GM21717 (cell line): ENCODE measurements at regions not wholly inside any gene's neighbourhood (a gene's known extent, or its start where the extent isn't known, plus 50 kb on each side); places are given as distances from the start of the nearest gene placed in this dataset.
"Not testable (repeated sequence)": the region's sequence is repeated elsewhere in the genome, so short reads cannot be mapped to it uniquely, and the experiment has no call there.

Experiments
- ATAC-seq: cut with Tn5 transposase; IDR thresholded peaks from one replicate; pipeline ENCODE4 v1.9.1; 2021; ENCODE audit warnings: mild to moderate bottlenecking, moderate library complexity; ENCODE audit not compliant: unreplicated experiment

GRCh38 chr10:117746541-117747448 lies 204.2 kb downstream of the EMX2 start:
- no peak for ATAC-seq

DNA sequence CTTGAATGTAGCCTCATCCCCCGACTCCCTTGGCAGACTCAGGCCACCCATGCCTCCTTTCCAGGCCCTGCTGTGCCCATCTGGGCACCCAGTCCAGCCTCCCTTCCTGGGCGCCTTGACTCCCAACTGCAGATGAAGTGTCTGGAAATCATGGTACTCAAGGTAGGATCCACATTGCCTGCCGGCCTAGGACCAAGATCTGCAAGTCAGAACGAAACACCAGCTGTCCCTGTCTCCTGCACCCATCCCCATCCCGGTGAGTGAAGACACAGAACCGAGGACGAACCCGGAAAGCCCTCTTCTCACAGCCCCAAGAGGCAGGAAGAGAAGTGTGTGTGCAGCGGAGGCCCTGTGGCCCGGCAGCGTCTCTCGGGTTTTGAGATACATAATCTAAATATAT lies 205.1 kb downstream of the EMX2 start:
- ATAC-seq: no peak

DNA sequence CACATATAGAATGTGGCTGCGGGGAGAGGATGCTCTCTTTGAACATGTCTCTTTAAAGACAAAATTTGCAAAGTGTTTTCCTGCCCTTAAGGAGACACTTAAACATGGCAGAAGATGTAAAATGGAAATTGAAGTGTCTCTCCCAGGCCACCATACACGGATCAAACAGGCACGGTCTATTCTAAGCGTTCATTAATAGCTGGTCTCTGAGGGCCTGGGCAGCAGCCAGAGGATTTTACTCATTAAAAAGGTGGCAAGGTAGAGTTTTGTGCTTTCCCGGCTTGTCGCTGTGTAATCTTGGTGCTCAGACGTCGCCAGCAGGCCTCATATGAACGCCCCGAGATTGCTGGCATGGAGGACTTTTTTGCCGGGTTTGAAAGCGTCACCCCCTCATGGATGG lies 205.5 kb downstream of the EMX2 start:
- no peak for ATAC-seq

GRCh38 chr10:117750616-117751015 lies 208.1 kb downstream of the EMX2 start:
- ATAC-seq: no peak

DNA sequence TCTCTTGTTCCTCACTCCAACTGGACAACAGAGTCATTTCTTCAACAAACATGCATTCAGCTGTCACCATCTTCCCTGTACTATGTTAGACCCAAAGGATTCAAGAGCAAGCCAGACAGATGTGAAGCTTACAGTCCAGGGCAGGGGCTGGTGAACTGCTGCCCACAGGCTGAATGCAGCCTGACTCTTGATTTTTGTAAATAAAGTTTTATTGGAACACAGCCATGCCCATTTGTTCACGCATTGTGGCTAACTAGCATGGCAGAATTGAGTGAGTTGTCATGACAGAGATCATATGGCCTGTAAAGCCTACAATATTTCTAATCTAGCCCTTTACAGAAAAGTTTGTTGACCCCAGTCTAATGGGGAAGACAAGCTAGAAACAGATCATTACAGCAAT lies 208.7 kb downstream of the EMX2 start:
- ATAC-seq: no peak

- ATAC-seq: no peak
Observed at GRCh38 chr10:117752103-117752502, 209.6 kb downstream of the EMX2 start.

DNA sequence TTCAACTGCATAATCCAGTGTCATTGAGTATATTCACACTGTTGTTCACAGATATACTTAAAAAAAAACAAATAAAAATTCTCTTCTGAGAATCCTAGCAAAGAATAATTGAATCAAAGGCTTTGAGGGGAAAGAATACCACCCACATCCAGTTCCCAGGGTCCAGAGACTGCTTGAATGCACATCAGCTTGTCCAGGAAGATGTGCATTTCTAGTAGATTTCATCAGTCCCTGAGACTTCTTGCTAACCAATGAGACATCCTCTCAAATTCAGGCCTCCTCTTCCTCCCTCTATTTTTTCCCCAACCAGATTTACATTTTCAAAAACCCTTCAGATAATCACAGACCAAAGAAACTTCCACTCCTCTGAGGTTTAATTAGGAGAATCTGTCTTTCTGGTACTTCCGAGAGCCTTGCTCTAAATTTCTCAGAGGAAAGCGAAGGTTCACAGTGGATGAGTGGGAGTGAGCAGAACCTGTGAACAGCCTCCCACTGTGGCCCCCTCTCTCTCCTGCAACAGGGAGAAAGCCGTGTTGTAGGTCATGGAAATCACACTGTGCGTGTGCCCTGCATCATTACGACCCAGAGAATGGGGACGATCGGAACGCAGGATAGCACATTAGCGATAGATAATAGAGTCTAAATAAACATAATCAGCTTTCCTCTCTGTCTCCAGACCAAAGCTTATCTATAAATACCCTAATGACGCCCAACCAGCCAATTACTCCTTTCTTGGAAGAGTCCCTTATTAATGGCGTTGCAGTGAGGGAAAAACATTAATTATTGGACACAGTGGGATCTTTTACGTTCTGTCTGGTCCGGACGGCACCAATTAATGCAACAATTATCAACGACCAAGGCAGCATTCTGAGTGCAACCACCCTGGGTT lies 212.5 kb downstream of the EMX2 start:
- ATAC-seq: no peak

DNA sequence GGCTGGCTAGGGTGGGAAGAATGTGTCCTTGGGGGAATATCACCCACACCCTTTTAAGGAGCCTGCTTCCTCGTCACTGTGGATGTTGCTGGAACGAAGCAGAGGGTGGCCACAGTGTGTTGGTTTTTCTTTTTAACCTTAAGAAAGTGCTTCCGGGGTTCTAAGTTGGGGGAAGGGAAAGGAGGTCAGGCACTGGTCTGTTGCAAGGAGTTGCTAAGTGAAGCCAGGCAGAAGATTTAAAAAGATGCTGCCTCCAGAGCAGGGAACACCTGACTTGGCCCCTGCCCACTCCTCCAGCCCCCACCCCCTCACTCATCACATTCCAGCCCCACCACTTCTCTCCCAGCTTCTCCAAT lies 213.1 kb downstream of the EMX2 start:
- ATAC-seq: no peak

GRCh38 chr10:117757086-117757720 lies 214.7 kb downstream of the EMX2 start:
- ATAC-seq: no peak

GRCh38 chr10:117759266-117759665 lies 216.7 kb downstream of the EMX2 start:
- ATAC-seq: no peak

GRCh38 chr10:117761695-117762094 lies 219.1 kb downstream of the EMX2 start:
- no peak for ATAC-seq

DNA sequence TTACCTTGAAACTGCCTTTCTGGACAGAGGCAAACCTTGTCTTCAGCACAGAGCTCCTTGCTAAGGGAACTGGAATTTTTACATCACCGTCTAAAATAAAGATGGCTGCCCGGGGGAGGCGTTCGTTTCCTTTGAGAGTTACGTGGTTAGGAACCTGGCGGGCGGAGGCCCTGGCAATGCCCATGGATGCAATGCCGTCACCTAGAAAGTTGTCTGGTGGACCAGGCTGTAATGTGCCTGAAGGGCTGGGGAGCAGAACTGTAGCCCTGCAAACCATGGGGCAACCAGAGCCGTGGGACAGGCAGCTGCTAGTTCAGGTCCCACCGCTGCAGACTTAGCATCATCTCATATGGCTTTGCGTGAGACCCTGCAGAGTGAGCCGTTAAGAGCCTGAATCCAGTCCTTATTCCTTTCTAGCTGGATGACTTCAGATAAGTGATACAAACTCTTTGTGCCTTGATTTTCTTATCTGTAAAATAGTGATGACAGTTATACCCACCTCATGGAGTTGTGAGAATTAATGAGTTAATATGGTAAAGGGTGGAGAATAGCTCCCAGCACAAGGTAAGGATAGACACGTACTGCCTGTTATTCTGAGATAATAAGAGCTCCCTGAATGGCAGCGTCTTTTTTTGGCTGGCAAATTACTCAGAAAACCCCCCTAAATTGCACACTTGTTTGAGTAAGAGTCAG lies 219.7 kb downstream of the EMX2 start:
- no peak for ATAC-seq

GRCh38 chr10:117762819-117763172 lies 220.2 kb downstream of the EMX2 start:
- no peak for ATAC-seq

DNA sequence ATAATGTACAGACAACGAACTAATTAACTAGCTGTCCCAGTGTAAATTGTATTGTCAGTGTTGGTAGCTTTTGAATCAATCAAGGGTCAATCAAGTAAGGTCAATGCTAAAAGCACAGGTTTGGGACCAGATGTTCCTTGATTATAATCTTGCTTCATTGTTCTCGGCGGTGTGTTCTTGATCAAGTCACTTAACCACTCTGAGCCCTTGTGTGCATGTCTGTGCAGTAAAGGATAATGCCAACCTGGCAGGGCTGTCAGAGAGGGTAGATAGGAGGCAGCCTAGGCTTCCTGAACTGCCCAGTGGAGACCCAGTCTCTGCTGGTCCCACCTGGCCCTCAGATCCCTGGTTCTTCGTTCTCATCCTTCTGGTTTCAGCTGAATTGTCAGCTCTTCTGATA lies 221.0 kb downstream of the EMX2 start:
- no peak for ATAC-seq

DNA sequence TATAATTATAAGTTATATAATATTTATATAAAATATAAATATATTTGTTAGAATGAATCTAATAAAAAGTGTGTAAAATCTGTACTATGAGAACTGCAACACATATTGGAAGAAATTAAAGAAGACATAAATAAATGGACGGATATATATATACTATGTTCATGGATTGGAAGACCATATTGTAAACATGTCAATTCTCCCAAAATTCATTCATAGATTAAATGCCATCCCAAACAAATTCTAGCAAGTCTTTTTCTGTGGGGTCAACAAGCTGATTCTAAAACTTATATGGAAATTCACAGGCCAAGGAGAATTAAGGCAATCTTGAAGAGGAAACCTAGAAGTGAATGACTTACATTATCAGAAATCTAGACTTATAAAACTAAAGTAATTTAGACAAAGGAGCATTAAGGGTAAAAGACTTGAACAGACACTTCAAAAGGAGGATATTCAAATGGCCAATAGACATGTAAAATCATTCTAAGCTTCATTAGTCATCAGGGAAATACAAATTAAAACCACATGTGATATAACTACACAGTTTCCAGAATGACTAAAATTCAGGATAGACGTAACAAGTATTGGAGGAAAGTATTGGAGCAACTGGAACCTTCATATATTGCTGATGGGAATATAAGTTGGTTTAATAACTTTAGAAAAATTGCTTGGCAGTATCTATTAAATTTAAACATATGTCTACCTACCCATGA lies 225.9 kb downstream of the EMX2 start:
- ATAC-seq: no peak

DNA sequence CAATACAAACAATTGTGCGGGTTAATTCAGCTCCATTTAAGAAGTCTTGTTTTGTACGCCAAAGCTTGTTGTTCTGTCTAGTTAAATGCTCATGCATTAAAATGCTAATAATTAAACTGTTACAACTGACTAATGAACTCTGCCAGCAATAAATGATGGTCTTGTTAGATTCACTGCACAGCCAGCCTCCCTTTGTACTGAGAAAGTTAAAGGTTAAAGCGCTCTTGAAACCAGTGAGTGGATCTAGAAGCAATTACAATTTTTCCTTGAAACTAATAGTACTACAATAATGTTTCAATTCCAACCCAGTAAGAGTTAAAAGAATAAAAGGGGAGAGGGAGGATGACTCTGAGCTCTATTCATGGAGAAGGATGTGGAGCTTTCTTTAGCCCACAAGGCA lies 233.0 kb downstream of the EMX2 start:
- ATAC-seq: no peak

DNA sequence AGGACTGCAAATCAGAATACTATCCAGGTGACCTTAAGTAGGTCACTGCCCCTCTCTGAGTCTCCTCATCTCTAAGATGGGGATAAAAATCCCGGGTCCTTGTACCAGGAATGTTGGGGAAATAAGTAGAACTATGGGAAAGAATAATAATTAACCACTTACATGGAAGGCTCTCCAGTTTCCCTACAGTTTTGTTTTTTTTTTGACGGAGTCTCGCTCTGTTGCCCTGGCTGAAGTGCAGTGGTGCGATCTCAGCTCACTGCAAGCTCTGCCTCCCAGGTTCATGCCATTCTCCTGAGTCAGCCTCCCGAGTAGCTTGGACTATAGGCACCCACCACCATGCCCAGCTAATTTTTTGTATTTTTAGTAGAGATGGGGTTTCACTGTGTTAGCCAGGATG lies 234.7 kb downstream of the EMX2 start:
- ATAC-seq: not testable (repeated sequence)

DNA sequence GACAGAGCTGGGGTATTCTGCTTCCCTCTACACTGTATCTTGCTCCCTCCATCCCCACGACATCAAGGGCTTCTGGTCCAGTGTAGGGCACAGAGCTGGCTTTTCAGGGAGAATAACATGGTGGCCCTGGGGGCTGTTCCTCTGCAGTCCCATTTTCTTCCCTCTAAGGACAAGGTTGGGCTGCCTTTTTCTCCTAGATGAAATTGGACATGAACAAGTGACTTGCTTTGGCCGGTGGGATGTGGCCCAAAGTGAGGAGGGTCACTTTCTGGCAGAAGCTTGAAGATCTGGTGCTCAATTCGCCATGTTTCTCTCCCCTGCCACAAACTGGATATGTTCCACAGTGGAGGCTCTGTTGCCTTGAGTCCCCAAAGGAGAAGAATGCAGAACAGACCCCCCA lies 235.7 kb downstream of the EMX2 start:
- ATAC-seq: no peak

GRCh38 chr10:117780411-117780810 lies 237.9 kb downstream of the EMX2 start:
- ATAC-seq: no peak

DNA sequence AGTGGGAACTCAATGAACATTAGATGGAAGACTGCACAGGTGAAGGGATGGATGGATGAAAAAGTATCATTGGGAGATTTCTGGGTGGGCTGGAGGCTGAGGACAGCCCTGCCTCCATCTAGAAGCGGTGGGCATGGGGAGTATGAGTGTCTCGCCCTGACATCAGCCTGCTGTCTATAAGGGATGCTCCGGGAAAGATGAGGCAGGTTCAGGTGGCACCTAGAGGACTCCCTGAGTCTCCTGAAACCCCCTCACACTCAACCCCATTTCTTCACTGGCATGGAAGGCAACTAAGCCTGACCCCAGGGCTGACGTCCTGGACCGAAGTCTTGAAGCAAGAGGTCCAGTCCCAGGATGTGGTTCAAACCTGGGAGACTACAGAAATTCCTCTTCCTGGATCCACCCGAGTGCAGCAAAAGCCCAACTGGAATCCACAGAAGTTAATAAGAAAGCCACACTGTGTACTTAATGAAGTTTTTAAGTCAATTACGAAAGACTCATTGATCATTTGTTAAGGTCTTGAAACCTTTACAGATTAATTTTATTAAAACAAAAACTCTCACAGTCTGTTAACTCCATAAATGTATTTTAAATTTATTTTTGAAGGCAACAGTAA lies 238.8 kb downstream of the EMX2 start:
- no peak for ATAC-seq
